Sigmoid colon (tissue), 6 donors: ENCODE measurements at regions not wholly inside any gene's neighbourhood (a gene's known extent, or its start where the extent isn't known, plus 50 kb on each side); places are given as distances from the start of the nearest gene placed in this dataset.

ENCODE experiments used
- DNase-seq: peaks from one replicate; pipeline ENCODE4 v3.0.0-alpha.2; 2019
- H3K27ac ChIP-seq, 4 donors: fragments of 200-600 bp; sonication (generic); one replicate each; pipeline ENCODE4 v1.5.1; 2016 to 2019; ENCODE audit warnings: mild to moderate bottlenecking in 1 of 4
- H3K27me3 ChIP-seq, 3 donors: fragments of 200-600 bp; sonication (generic); one replicate each; pipeline ENCODE4 v1.5.1; 2019; ENCODE audit warnings: mild to moderate bottlenecking in 1 of 3
- H3K36me3 ChIP-seq, 4 donors: fragments of 200-600 bp; sonication (generic); one replicate each; pipeline ENCODE4 v1.5.1; 2016 to 2019
- H3K4me1 ChIP-seq, 4 donors: fragments of 200-600 bp; sonication (generic); one replicate each; pipeline ENCODE4 v1.5.1; 2017 to 2019
- H3K4me3 ChIP-seq, 4 donors: fragments of 200-600 bp; sonication (generic); one replicate each; pipeline ENCODE4 v1.5.1; 2017 to 2019; ENCODE audit warnings: mild to moderate bottlenecking in 2 of 4, moderate library complexity in 1 of 4
- H3K9me3 ChIP-seq, 4 donors: fragments of 200-600 bp in 3 of 4; sonication (generic) in 3 of 4; one replicate each; pipeline versions ENCODE4 v1.5.1 to v1.6.1; 2013 to 2019
- EP300 ChIP-seq, 4 donors: sonication (generic); formaldehyde crosslinking; IDR thresholded peaks; one replicate each; pipeline ENCODE4 v1.6.1; 2017; ENCODE audit warnings: antibody characterized with exemption in 4 of 4
- POLR2A ChIP-seq, 2 donors: fragments of 450-650 bp; IDR thresholded peaks; one replicate each; pipeline ENCODE4 v1.6.1; 2016; ENCODE audit warnings: antibody characterized with exemption in 2 of 2, mild to moderate bottlenecking in 2 of 2, moderate library complexity in 2 of 2
- POLR2AphosphoS5 ChIP-seq, 4 donors: sonication (generic); formaldehyde crosslinking; IDR thresholded peaks; one replicate each; pipeline ENCODE4 v1.6.1; 2017; ENCODE audit warnings: antibody characterized with exemption in 4 of 4
- WGBS, 2 donors: extraction: QIAGEN DNeasy Blood & Tissue Kit; methylation state at CpG; one replicate each; pipeline ENCODE4 v1.1.7; 2013; 5-methylcytosine and 5-hydroxymethylcytosine counted together
- intact Hi-C: fragments of 100-400 bp; cut with DNase I; formaldehyde crosslinking; loops from one replicate; pipeline ENCODE4 v1.15.1; 2023
- TF ChIP-seq, protein P1 (sequence below), 4 experiments: fragments of 450-650 bp in 3 of 4; fragments of 200-600 bp in 1 of 4; IDR thresholded peaks; one replicate each; pipeline ENCODE4 v1.5.1; 2016 to 2019; ENCODE audit warnings: antibody characterized with exemption in 4 of 4, mild to moderate bottlenecking in 3 of 4, moderate library complexity in 2 of 4
- donor health status: healthy with polysubstance abuse.
- donor health status: healthy.

- Histone ChIP-seq H3K4me3 (no peak overlapping the region), H3K27me3 (no peaks in the 10 kb centered on the region), H3K27ac (no peak overlapping the region), H3K9me3 (no peaks in the 10 kb centered on the region), H3K36me3 (no peaks in the 10 kb centered on the region), H3K4me1 (no peaks in the 10 kb centered on the region)
- TF ChIP-seq POLR2A (IDR thresholded peaks at IDR 0.05) = no peak
- TF ChIP-seq POLR2AphosphoS5 (IDR thresholded peaks at IDR 0.05) = no peak
- TF ChIP-seq, protein P1, sequence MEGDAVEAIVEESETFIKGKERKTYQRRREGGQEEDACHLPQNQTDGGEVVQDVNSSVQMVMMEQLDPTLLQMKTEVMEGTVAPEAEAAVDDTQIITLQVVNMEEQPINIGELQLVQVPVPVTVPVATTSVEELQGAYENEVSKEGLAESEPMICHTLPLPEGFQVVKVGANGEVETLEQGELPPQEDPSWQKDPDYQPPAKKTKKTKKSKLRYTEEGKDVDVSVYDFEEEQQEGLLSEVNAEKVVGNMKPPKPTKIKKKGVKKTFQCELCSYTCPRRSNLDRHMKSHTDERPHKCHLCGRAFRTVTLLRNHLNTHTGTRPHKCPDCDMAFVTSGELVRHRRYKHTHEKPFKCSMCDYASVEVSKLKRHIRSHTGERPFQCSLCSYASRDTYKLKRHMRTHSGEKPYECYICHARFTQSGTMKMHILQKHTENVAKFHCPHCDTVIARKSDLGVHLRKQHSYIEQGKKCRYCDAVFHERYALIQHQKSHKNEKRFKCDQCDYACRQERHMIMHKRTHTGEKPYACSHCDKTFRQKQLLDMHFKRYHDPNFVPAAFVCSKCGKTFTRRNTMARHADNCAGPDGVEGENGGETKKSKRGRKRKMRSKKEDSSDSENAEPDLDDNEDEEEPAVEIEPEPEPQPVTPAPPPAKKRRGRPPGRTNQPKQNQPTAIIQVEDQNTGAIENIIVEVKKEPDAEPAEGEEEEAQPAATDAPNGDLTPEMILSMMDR (IDR thresholded peaks at IDR 0.05) = no peak
- no peak for TF ChIP-seq EP300 (IDR thresholded peaks at IDR 0.05)
- WGBS, 2 donors = 57 to 81% methylated on average over 2 of the region's 2 CpGs
- DNase-seq = no peak
- intact Hi-C loops = no loop called here
Observed at GRCh38 chr5:50984640-50985039, 318.2 kb downstream of the PARP8 start.

GRCh38 chr5:50990296-50990924 is 324.0 kb downstream of the PARP8 start:
- H3K36me3 ChIP-seq = no peaks in the 10 kb centered on the region
- 89 to 91% methylated on average over 15 of the region's 15 CpGs for WGBS, 2 donors
- no peak for DNase-seq
- H3K4me1 ChIP-seq = no peaks in the 10 kb centered on the region
- peaks cover 0 to 4% (median 0%) of the 10 kb centered on the region in 3 donors for H3K27me3 ChIP-seq
- H3K4me3 ChIP-seq = no peak overlapping the region
- intact Hi-C loops = no loop called here
- H3K9me3 ChIP-seq = no peaks in the 10 kb centered on the region
- TF ChIP-seq EP300 (IDR thresholded peaks at IDR 0.05) = no peak
- TF ChIP-seq POLR2A (IDR thresholded peaks at IDR 0.05) = no peak
- no peak for TF ChIP-seq POLR2AphosphoS5 (IDR thresholded peaks at IDR 0.05)
- TF ChIP-seq, protein P1 (IDR thresholded peaks at IDR 0.05) = no peak
- H3K27ac ChIP-seq = no peak overlapping the region

- Histone ChIP-seq H3K36me3 (no peaks in the 10 kb centered on the region), H3K4me1 (no peaks in the 10 kb centered on the region), H3K4me3 (no peak overlapping the region), H3K27ac (no peak overlapping the region), H3K27me3 (peaks cover 0 to 4% (median 0%) of the 10 kb centered on the region in 3 donors), H3K9me3 (no peaks in the 10 kb centered on the region)
- 69 to 81% methylated on average over 3 of the region's 3 CpGs for WGBS, 2 donors
- intact Hi-C loops = no loop called here
- TF ChIP-seq POLR2AphosphoS5 (IDR thresholded peaks at IDR 0.05) (no peak), EP300 (IDR thresholded peaks at IDR 0.05) (no peak), POLR2A (IDR thresholded peaks at IDR 0.05) (no peak)
- TF ChIP-seq, protein P1 (IDR thresholded peaks at IDR 0.05) = no peak
- DNase-seq = no peak
Observed at GRCh38 chr5:50995285-50995942, 329.0 kb downstream of the PARP8 start.

DNA sequence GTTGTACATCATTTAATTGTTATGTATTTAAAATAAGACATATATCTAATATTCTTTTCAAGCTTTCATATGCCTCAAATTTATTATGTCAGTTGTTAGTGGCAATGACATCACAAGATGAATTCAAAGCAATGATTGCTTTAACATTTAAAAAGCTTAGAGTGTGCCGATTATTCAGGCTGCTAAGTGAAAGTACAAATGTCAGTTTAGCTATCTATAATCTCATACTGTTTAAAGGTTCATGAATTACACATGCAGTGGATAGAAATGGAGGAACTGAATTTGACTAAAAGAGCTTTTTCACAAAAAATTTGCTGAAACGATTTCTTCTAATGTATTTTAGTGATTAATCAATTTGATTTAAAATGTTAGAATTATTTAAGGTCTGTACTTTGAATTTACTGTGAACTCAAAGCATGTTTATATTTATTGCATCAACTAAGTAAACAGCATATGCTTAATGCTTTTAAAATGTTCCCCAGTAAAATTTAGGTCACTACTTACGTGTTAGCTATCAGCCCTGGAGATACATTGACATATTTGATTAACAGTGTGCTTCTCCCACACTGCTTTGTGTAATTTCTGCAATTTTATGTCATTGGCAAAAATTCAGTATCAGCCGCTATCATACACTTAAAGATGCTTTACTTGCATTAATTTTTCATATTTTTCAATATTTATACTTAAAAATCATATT is 334.9 kb downstream of the PARP8 start:
- Histone ChIP-seq H3K27me3 (no peaks in the 10 kb centered on the region), H3K4me3 (no peak overlapping the region), H3K4me1 (no peaks in the 10 kb centered on the region), H3K27ac (no peak overlapping the region), H3K36me3 (no peaks in the 10 kb centered on the region), H3K9me3 (no peaks in the 10 kb centered on the region)
- no peak for DNase-seq
- TF ChIP-seq, protein P1 (IDR thresholded peaks at IDR 0.05) = no peak
- TF ChIP-seq EP300 (IDR thresholded peaks at IDR 0.05) = no peak
- no peak for TF ChIP-seq POLR2A (IDR thresholded peaks at IDR 0.05)
- intact Hi-C loops = no loop called here
- WGBS, 2 donors = 59 to 61% methylated on average over 4 of the region's 4 CpGs
